ENCODE measurements at regions not wholly inside any gene's neighbourhood (a gene's known extent, or its start where the extent isn't known, plus 50 kb on each side); places are given as distances from the start of the nearest gene placed in this dataset.
"Not testable (repeated sequence)": the region's sequence is repeated elsewhere in the genome, so short reads cannot be mapped to it uniquely, and the experiment has no call there.

GRCh38 chr7:79953130-79953529 is 181.5 kb upstream of the GNAI1 start:
- DNase-seq: no peak
- TF ChIP-seq GATA1 (IDR thresholded peaks at IDR 0.05; ENCODE audit: low read depth, low read length) (no peak), POLR2A (IDR thresholded peaks at IDR 0.05; ENCODE audit: low read length) (no peak)

GRCh38 chr7:79952399-79952798 is 182.2 kb upstream of the GNAI1 start:
- DNase-seq: no peak
- TF ChIP-seq POLR2A (IDR thresholded peaks at IDR 0.05; ENCODE audit: low read length) (no peak), GATA1 (IDR thresholded peaks at IDR 0.05; ENCODE audit: low read depth, low read length) (no peak)

GRCh38 chr7:79951415-79951814 is 183.2 kb upstream of the GNAI1 start:
- no peak for DNase-seq
- no peak for TF ChIP-seq GATA1 (IDR thresholded peaks at IDR 0.05; ENCODE audit: low read depth, low read length)
- no peak for TF ChIP-seq POLR2A (IDR thresholded peaks at IDR 0.05; ENCODE audit: low read length)

GRCh38 chr7:79949778-79950177 is 184.9 kb upstream of the GNAI1 start:
- no peak for DNase-seq
- no peak for TF ChIP-seq GATA1 (IDR thresholded peaks at IDR 0.05; ENCODE audit: low read depth, low read length)

GRCh38 chr7:79936281-79936983 is 198.2 kb upstream of the GNAI1 start:
- TF ChIP-seq POLR2A (IDR thresholded peaks at IDR 0.05; ENCODE audit: low read length) (no peak), GATA1 (IDR thresholded peaks at IDR 0.05; ENCODE audit: low read depth, low read length) (no peak)
- DNase-seq: no peak

GRCh38 chr7:79934727-79935126 is 199.9 kb upstream of the GNAI1 start:
- TF ChIP-seq POLR2A (IDR thresholded peaks at IDR 0.05; ENCODE audit: low read length) (no peak), GATA1 (IDR thresholded peaks at IDR 0.05; ENCODE audit: low read depth, low read length) (no peak)
- no peak for DNase-seq

- DNase-seq: no peak
- no peak for TF ChIP-seq GATA1 (IDR thresholded peaks at IDR 0.05; ENCODE audit: low read depth, low read length)
- TF ChIP-seq POLR2A (IDR thresholded peaks at IDR 0.05; ENCODE audit: low read length): no peak
Observed at GRCh38 chr7:79933144-79933543, 201.5 kb upstream of the GNAI1 start.

- DNase-seq: no peak
- TF ChIP-seq POLR2A (IDR thresholded peaks at IDR 0.05; ENCODE audit: low read length) (no peak), GATA1 (IDR thresholded peaks at IDR 0.05; ENCODE audit: low read depth, low read length) (no peak)
Observed at GRCh38 chr7:79930604-79931003, 204.0 kb upstream of the GNAI1 start.

GRCh38 chr7:79927116-79927515 is 207.5 kb upstream of the GNAI1 start:
- DNase-seq: no peak
- TF ChIP-seq POLR2A (IDR thresholded peaks at IDR 0.05; ENCODE audit: low read length) (no peak), GATA1 (IDR thresholded peaks at IDR 0.05; ENCODE audit: low read depth, low read length) (no peak)

- DNase-seq: no peak
- TF ChIP-seq POLR2A (IDR thresholded peaks at IDR 0.05; ENCODE audit: low read length) (no peak), GATA1 (IDR thresholded peaks at IDR 0.05; ENCODE audit: low read depth, low read length) (no peak)
Observed at GRCh38 chr7:79923953-79924352, 210.7 kb upstream of the GNAI1 start.

- DNase-seq: no peak
- TF ChIP-seq POLR2A (IDR thresholded peaks at IDR 0.05; ENCODE audit: low read length): no peak
- TF ChIP-seq GATA1 (IDR thresholded peaks at IDR 0.05; ENCODE audit: low read depth, low read length): no peak
Observed at GRCh38 chr7:79922894-79923293, 211.7 kb upstream of the GNAI1 start.

GRCh38 chr7:79921976-79922375 is 212.7 kb upstream of the GNAI1 start:
- no peak for DNase-seq
- TF ChIP-seq POLR2A (IDR thresholded peaks at IDR 0.05; ENCODE audit: low read length) (no peak), GATA1 (IDR thresholded peaks at IDR 0.05; ENCODE audit: low read depth, low read length) (no peak)

GRCh38 chr7:79918632-79919031 is 216.0 kb upstream of the GNAI1 start:
- DNase-seq: not testable (repeated sequence)

GRCh38 chr7:79915346-79915745 is 219.3 kb upstream of the GNAI1 start:
- not testable (repeated sequence) for DNase-seq

GRCh38 chr7:79912213-79912633 is 222.4 kb upstream of the GNAI1 start:
- no peak for TF ChIP-seq POLR2A (IDR thresholded peaks at IDR 0.05; ENCODE audit: low read length)
- TF ChIP-seq GATA1 (IDR thresholded peaks at IDR 0.05; ENCODE audit: low read depth, low read length): no peak
- DNase-seq: no peak

GRCh38 chr7:79911420-79911819 is 223.2 kb upstream of the GNAI1 start:
- TF ChIP-seq POLR2A (IDR thresholded peaks at IDR 0.05; ENCODE audit: low read length) (no peak), GATA1 (IDR thresholded peaks at IDR 0.05; ENCODE audit: low read depth, low read length) (no peak)
- DNase-seq: no peak
